OCI-LY7 (cell line): ENCODE measurements at regions not wholly inside any gene's neighbourhood (a gene's known extent, or its start where the extent isn't known, plus 50 kb on each side); places are given as distances from the start of the nearest gene placed in this dataset.

Experiments used
- EZH2phosphoT487 ChIP-seq: fragments of 200-600 bp; sonication (generic); IDR thresholded peaks from 2 replicates; pipeline ENCODE4 v1.6.1; 2018; ENCODE audit warnings: low read depth, borderline replicate concordance, mild to moderate bottlenecking, mixed run types, antibody characterized with exemption, low read length, moderate library complexity, mixed read lengths
- TF ChIP-seq, protein P1 (sequence below): fragments of 200-600 bp; sonication (generic); conservative IDR thresholded peaks from 2 replicates; pipeline ENCODE4 v1.5.1; 2014; ENCODE audit warnings: mild to moderate bottlenecking, antibody characterized with exemption, low read length, moderate library complexity, mixed read lengths

DNA sequence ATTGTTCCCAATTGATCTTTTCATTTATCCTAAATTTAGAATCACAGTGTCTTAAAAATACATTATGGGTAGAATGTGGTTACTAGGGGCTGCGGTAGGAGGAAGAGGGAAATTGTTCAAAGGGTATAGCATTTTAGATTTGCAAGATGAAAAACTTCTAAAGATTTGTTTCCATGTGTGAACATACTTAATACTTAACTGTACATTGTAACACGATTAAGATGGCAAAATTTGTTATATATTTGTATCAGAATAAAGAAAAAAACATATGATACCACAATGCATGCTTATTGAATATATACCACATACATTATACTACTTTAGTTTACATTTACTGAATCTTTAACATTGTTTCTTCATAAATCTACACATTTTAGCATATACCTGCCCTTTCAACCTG is 677.3 kb upstream of the PCDH20 start:
- TF ChIP-seq, protein P1, sequence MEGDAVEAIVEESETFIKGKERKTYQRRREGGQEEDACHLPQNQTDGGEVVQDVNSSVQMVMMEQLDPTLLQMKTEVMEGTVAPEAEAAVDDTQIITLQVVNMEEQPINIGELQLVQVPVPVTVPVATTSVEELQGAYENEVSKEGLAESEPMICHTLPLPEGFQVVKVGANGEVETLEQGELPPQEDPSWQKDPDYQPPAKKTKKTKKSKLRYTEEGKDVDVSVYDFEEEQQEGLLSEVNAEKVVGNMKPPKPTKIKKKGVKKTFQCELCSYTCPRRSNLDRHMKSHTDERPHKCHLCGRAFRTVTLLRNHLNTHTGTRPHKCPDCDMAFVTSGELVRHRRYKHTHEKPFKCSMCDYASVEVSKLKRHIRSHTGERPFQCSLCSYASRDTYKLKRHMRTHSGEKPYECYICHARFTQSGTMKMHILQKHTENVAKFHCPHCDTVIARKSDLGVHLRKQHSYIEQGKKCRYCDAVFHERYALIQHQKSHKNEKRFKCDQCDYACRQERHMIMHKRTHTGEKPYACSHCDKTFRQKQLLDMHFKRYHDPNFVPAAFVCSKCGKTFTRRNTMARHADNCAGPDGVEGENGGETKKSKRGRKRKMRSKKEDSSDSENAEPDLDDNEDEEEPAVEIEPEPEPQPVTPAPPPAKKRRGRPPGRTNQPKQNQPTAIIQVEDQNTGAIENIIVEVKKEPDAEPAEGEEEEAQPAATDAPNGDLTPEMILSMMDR: no peak
- TF ChIP-seq EZH2phosphoT487: no peak
